Neural progenitor cell (in vitro differentiated cells): ENCODE measurements at regions not wholly inside any gene's neighbourhood (a gene's known extent, or its start where the extent isn't known, plus 50 kb on each side); places are given as distances from the start of the nearest gene placed in this dataset.

Source experiments
- EZH2 ChIP-seq: fragments of 200-600 bp; sonication (generic); IDR thresholded peaks from 2 replicates; pipeline ENCODE4 v1.6.1; 2017; ENCODE audit warnings: antibody characterized with exemption, mild to moderate bottlenecking, moderate library complexity
- EZH2phosphoT487 ChIP-seq: fragments of 200-600 bp; sonication (generic); IDR thresholded peaks from 2 replicates; pipeline ENCODE4 v1.6.1; 2017; ENCODE audit warnings: antibody characterized with exemption
- TF ChIP-seq, protein P1 (sequence below): fragments of 200-600 bp; sonication (generic); IDR thresholded peaks from 2 replicates; pipeline ENCODE4 v1.5.1; 2017; ENCODE audit warnings: antibody characterized with exemption, mild to moderate bottlenecking

DNA sequence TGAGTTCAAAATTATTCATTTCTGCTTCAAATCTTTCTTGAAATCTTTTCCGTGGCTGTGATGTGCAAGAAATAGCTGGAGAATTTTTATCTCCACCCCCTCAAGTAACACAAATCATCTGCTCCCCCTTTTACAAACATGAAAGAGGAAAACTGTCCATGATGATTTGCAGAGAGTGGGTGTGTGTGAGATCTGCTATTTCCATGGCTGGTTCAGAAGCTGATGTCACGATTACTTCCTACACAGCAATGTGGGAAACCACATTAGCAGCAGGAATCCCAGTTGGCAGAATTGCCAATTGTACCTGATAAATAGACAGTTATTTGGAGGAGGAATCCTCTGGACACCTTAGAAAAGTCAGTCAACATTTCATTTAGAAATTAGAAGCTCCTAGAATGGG is 75.2 kb upstream of the GRM7 start:
- TF ChIP-seq, protein P1, sequence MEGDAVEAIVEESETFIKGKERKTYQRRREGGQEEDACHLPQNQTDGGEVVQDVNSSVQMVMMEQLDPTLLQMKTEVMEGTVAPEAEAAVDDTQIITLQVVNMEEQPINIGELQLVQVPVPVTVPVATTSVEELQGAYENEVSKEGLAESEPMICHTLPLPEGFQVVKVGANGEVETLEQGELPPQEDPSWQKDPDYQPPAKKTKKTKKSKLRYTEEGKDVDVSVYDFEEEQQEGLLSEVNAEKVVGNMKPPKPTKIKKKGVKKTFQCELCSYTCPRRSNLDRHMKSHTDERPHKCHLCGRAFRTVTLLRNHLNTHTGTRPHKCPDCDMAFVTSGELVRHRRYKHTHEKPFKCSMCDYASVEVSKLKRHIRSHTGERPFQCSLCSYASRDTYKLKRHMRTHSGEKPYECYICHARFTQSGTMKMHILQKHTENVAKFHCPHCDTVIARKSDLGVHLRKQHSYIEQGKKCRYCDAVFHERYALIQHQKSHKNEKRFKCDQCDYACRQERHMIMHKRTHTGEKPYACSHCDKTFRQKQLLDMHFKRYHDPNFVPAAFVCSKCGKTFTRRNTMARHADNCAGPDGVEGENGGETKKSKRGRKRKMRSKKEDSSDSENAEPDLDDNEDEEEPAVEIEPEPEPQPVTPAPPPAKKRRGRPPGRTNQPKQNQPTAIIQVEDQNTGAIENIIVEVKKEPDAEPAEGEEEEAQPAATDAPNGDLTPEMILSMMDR: no peak
- TF ChIP-seq EZH2phosphoT487 (no peak), EZH2 (no peak)
